Erythroblast (primary cell): ENCODE measurements at regions not wholly inside any gene's neighbourhood (a gene's known extent, or its start where the extent isn't known, plus 50 kb on each side); places are given as distances from the start of the nearest gene placed in this dataset.

Experiments used
- GATA1 ChIP-seq: IDR thresholded peaks from 2 replicates; pipeline ENCODE4 v1.6.1; 2011; ENCODE audit warnings: low read depth, mild to moderate bottlenecking, control low read depth, low read length, moderate library complexity
- POLR2A ChIP-seq: IDR thresholded peaks from 2 replicates; pipeline ENCODE4 v1.6.1; 2011; ENCODE audit warnings: mild to moderate bottlenecking, low read length

GRCh38 chr10:121033366-121033765 lies 182.2 kb downstream of the WDR11 start:
- TF ChIP-seq POLR2A (no peak), GATA1 (no peak)
